ENCODE measurements at regions not wholly inside any gene's neighbourhood (a gene's known extent, or its start where the extent isn't known, plus 50 kb on each side); places are given as distances from the start of the nearest gene placed in this dataset.

- ChIA-PET POLR2A (no interaction called here), CTCF (no interaction called here)
- Histone ChIP-seq H3K36me3 (ENCODE audit: control insufficient read depth in 2 of 2, extremely low read depth in 1 of 2, insufficient read depth in 2 of 2, low read length in 2 of 2) (no peaks in the 10 kb centered on the region), H3K9ac (replicated peaks; ENCODE audit: extremely low read depth, insufficient read depth, low read length) (no peak overlapping the region), H2AFZ (ENCODE audit: low read depth, low read length) (no peak overlapping the region), H3K9me3 (replicated peaks; ENCODE audit: control insufficient read depth, insufficient read depth, low read length) (no peaks in the 10 kb centered on the region), H3K4me1 (ENCODE audit: control insufficient read depth, extremely low read depth, insufficient read depth, low read length) (no peaks in the 10 kb centered on the region), H4K20me1 (replicated peaks; ENCODE audit: control insufficient read depth, extremely low read depth, insufficient read depth, low read length) (no peaks in the 10 kb centered on the region), H3K9me1 (replicated peaks; ENCODE audit: control insufficient read depth, extremely low read depth, insufficient read depth, low read length) (no peaks in the 10 kb centered on the region), H3K79me2 (ENCODE audit: control insufficient read depth, insufficient read depth, low read length) (no peaks in the 10 kb centered on the region), H3K4me3 (replicated peaks in 1 of 3; ENCODE audit: insufficient read depth in 1 of 3, low read depth in 1 of 3, low read length in 3 of 3) (no peak overlapping the region), H3K27ac (ENCODE audit: insufficient read depth, low read depth, low read length) (no peak overlapping the region), H3K27me3 (ENCODE audit: control insufficient read depth in 2 of 2, insufficient read depth in 2 of 2, low read length in 2 of 2) (peaks cover 1 to 15% of the 10 kb centered on the region in 2 experiments), H3K4me2 (ENCODE audit: insufficient read depth, low read length) (no peak overlapping the region)
- dilution Hi-C loops (cut with MboI; ENCODE audit: extremely low pct_ligation_motif_present, low sequenced_read_pairs) (no loop called here), intact Hi-C loops (cut with micrococcal nuclease) (no loop called here)
- FAIRE-seq, result no peak
- BruUV-seq (replicated peaks), result no TSS peak
- no peak for TF ChIP-seq MYC (IDR thresholded peaks at IDR 0.05; ENCODE audit: low read depth, low read length)
- no peak for TF ChIP-seq MAX (IDR thresholded peaks at IDR 0.05; ENCODE audit: insufficient read depth, insufficient read length)
- DNase-seq (ENCODE audit: low read depth, low spot score), result no peak
These were observed 77.3 kb upstream of the IL2 start for GRCh38 chr4:122533841-122534240.

- no peaks in the 10 kb centered on the region for H3K9me1 ChIP-seq (replicated peaks; ENCODE audit: control insufficient read depth, extremely low read depth, insufficient read depth, low read length)
- BruUV-seq (replicated peaks), result no TSS peak
- DNase-seq (ENCODE audit: low read depth, low spot score), result no peak
- no peak overlapping the region for H3K4me2 ChIP-seq (ENCODE audit: insufficient read depth, low read length)
- ChIA-PET CTCF (interaction anchor here (1.0 kb wide), 1 partner anchor 100 kb away, joined by 3 read pairs; no protein-coding TSS in a partner anchor), POLR2A (no interaction called here)
- H3K27me3 ChIP-seq (ENCODE audit: control insufficient read depth in 2 of 2, insufficient read depth in 2 of 2, low read length in 2 of 2), result peaks cover 3 to 14% of the 10 kb centered on the region in 2 experiments
- dilution Hi-C loops (cut with MboI; ENCODE audit: extremely low pct_ligation_motif_present, low sequenced_read_pairs), result no loop called here
- no peak for FAIRE-seq
- H3K36me3 ChIP-seq (ENCODE audit: control insufficient read depth in 2 of 2, extremely low read depth in 1 of 2, insufficient read depth in 2 of 2, low read length in 2 of 2), result no peaks in the 10 kb centered on the region
- no peak overlapping the region for H2AFZ ChIP-seq (ENCODE audit: low read depth, low read length)
- H3K27ac ChIP-seq (ENCODE audit: insufficient read depth, low read depth, low read length), result no peak overlapping the region
- H4K20me1 ChIP-seq (replicated peaks; ENCODE audit: control insufficient read depth, extremely low read depth, insufficient read depth, low read length), result no peaks in the 10 kb centered on the region
- TF ChIP-seq MAX (IDR thresholded peaks at IDR 0.05; ENCODE audit: insufficient read depth, insufficient read length) (no peak), POLR2A (IDR thresholded peaks at IDR 0.05; ENCODE audit: low read depth, low read length) (no peak), CTCF (IDR thresholded peaks at IDR 0.05; ENCODE audit: extremely low read depth in 1 of 2, insufficient read depth in 1 of 2, low read depth in 1 of 2, low read length in 2 of 2) (no peak)
- H3K4me1 ChIP-seq (ENCODE audit: control insufficient read depth, extremely low read depth, insufficient read depth, low read length), result no peaks in the 10 kb centered on the region
- no peak overlapping the region for H3K9ac ChIP-seq (replicated peaks; ENCODE audit: extremely low read depth, insufficient read depth, low read length)
- H3K4me3 ChIP-seq (replicated peaks in 1 of 3; ENCODE audit: insufficient read depth in 1 of 3, low read depth in 1 of 3, low read length in 3 of 3), result no peak overlapping the region
- intact Hi-C loops (cut with micrococcal nuclease), result no loop called here
- no peaks in the 10 kb centered on the region for H3K9me3 ChIP-seq (replicated peaks; ENCODE audit: control insufficient read depth, insufficient read depth, low read length)
- H3K79me2 ChIP-seq (ENCODE audit: control insufficient read depth, insufficient read depth, low read length), result no peaks in the 10 kb centered on the region
These were observed 76.2 kb upstream of the IL2 start for GRCh38 chr4:122532766-122533165.
